Subcutaneous abdominal adipose tissue (tissue), 5 donors: ENCODE measurements at regions not wholly inside any gene's neighbourhood (a gene's known extent, or its start where the extent isn't known, plus 50 kb on each side); places are given as distances from the start of the nearest gene placed in this dataset.

Source experiments
- H3K27ac ChIP-seq: one replicate; pipeline ENCODE4 v1.7.0; 2013; ENCODE audit warnings: low read depth, mild to moderate bottlenecking, inconsistent platforms, low read length, moderate library complexity
- H3K27me3 ChIP-seq, 5 donors: one replicate each; pipeline ENCODE4 v1.7.0; 2013; ENCODE audit warnings: low read length in 5 of 5, inconsistent platforms in 1 of 5; ENCODE audit not compliant: control insufficient read depth in 5 of 5, insufficient read depth in 4 of 5
- H3K36me3 ChIP-seq, 5 donors: one replicate each; pipeline ENCODE4 v1.7.0; 2013; ENCODE audit warnings: low read length in 5 of 5; ENCODE audit not compliant: control insufficient read depth in 5 of 5, insufficient read depth in 5 of 5
- H3K4me1 ChIP-seq, 5 donors: one replicate each; pipeline ENCODE4 v1.7.0; 2013; ENCODE audit warnings: low read length in 5 of 5, mild to moderate bottlenecking in 3 of 5, moderate library complexity in 1 of 5; ENCODE audit not compliant: control insufficient read depth in 5 of 5, insufficient read depth in 5 of 5
- H3K4me3 ChIP-seq, 5 donors: one replicate each; pipeline ENCODE4 v1.7.0; 2013; ENCODE audit warnings: low read length in 5 of 5, low read depth in 1 of 5
- H3K9ac ChIP-seq, 5 donors: one replicate each; pipeline ENCODE4 v1.7.0; 2013; ENCODE audit warnings: low read length in 5 of 5, mild to moderate bottlenecking in 4 of 5, moderate library complexity in 3 of 5
- H3K9me3 ChIP-seq, 5 donors: one replicate each; pipeline ENCODE4 v1.7.0; 2013; ENCODE audit warnings: low read length in 5 of 5; ENCODE audit not compliant: control insufficient read depth in 5 of 5
- donor health status: healthy.
- donor health status: healthy.
- donor health status: healthy.
- donor health status: healthy.
- donor health status: healthy.

- H3K4me3 ChIP-seq, result no peak overlapping the region
- H3K27me3 ChIP-seq, result peaks cover 0 to 13% (median 8%) of the 10 kb centered on the region in 5 donors
- H3K9ac ChIP-seq, result no peak overlapping the region
- H3K4me1 ChIP-seq, result peaks cover 3 to 20% (median 12%) of the 10 kb centered on the region in 5 donors
- H3K27ac ChIP-seq, result no peak overlapping the region
- H3K9me3 ChIP-seq, result peaks cover 0 to 4% (median 0%) of the 10 kb centered on the region in 5 donors
- H3K36me3 ChIP-seq, result no peaks in the 10 kb centered on the region
Measured at GRCh38 chr2:121088251-121089165, 196.5 kb downstream of the TFCP2L1 start.

GRCh38 chr2:121089166-121089510 lies 195.9 kb downstream of the TFCP2L1 start:
- no peak overlapping the region for H3K4me3 ChIP-seq
- H3K27ac ChIP-seq, result no peak overlapping the region
- H3K36me3 ChIP-seq, result no peaks in the 10 kb centered on the region
- H3K27me3 ChIP-seq, result peaks cover 0 to 11% (median 8%) of the 10 kb centered on the region in 5 donors
- peaks cover 3 to 20% (median 12%) of the 10 kb centered on the region in 5 donors for H3K4me1 ChIP-seq
- H3K9ac ChIP-seq, result no peak overlapping the region
- H3K9me3 ChIP-seq, result peaks cover 0 to 4% (median 0%) of the 10 kb centered on the region in 5 donors

GRCh38 chr2:121090088-121090715 lies 194.8 kb downstream of the TFCP2L1 start:
- no peaks in the 10 kb centered on the region for H3K36me3 ChIP-seq
- H3K9ac ChIP-seq, result no peak overlapping the region
- H3K27ac ChIP-seq, result no peak overlapping the region
- peaks cover 3 to 20% (median 12%) of the 10 kb centered on the region in 5 donors for H3K4me1 ChIP-seq
- H3K9me3 ChIP-seq, result peaks cover 0 to 4% (median 0%) of the 10 kb centered on the region in 5 donors
- H3K27me3 ChIP-seq, result peaks cover 0 to 9% (median 6%) of the 10 kb centered on the region in 5 donors
- H3K4me3 ChIP-seq, result no peak overlapping the region

- Histone ChIP-seq H3K27me3 (peaks cover 0 to 10% (median 4%) of the 10 kb centered on the region in 5 donors), H3K4me1 (peaks cover 0 to 20% (median 12%) of the 10 kb centered on the region in 5 donors), H3K9ac (no peak overlapping the region), H3K9me3 (peaks cover 0 to 4% (median 0%) of the 10 kb centered on the region in 5 donors), H3K27ac (no peak overlapping the region), H3K36me3 (no peaks in the 10 kb centered on the region), H3K4me3 (no peak overlapping the region)
Measured at GRCh38 chr2:121092095-121092494, 192.9 kb downstream of the TFCP2L1 start.

GRCh38 chr2:121093692-121094091 lies 191.3 kb downstream of the TFCP2L1 start:
- Histone ChIP-seq H3K36me3 (no peaks in the 10 kb centered on the region), H3K4me1 (peaks cover 0 to 15% (median 11%) of the 10 kb centered on the region in 5 donors), H3K4me3 (no peak overlapping the region), H3K9ac (no peak overlapping the region), H3K27ac (no peak overlapping the region), H3K27me3 (peaks cover 3 to 11% (median 7%) of the 10 kb centered on the region in 5 donors), H3K9me3 (peaks cover 0 to 4% (median 0%) of the 10 kb centered on the region in 5 donors)

- Histone ChIP-seq H3K27ac (no peak overlapping the region), H3K9ac (no peak overlapping the region), H3K27me3 (peaks cover 3 to 11% (median 7%) of the 10 kb centered on the region in 5 donors), H3K9me3 (peaks cover 0 to 4% (median 0%) of the 10 kb centered on the region in 5 donors), H3K4me1 (peaks cover 0 to 11% (median 7%) of the 10 kb centered on the region in 5 donors), H3K4me3 (no peak overlapping the region), H3K36me3 (no peaks in the 10 kb centered on the region)
Measured at GRCh38 chr2:121094101-121094500, 190.9 kb downstream of the TFCP2L1 start.

GRCh38 chr2:121094845-121095244 lies 190.2 kb downstream of the TFCP2L1 start:
- H3K9me3 ChIP-seq, result peaks cover 0 to 4% (median 0%) of the 10 kb centered on the region in 5 donors
- H3K27ac ChIP-seq, result no peak overlapping the region
- peaks cover 0 to 4% (median 1%) of the 10 kb centered on the region in 5 donors for H3K4me1 ChIP-seq
- H3K4me3 ChIP-seq, result no peak overlapping the region
- H3K9ac ChIP-seq, result no peak overlapping the region
- H3K36me3 ChIP-seq, result no peaks in the 10 kb centered on the region
- peaks cover 3 to 11% (median 6%) of the 10 kb centered on the region in 5 donors for H3K27me3 ChIP-seq

GRCh38 chr2:121095257-121096080 lies 189.5 kb downstream of the TFCP2L1 start:
- peaks cover 3 to 11% (median 6%) of the 10 kb centered on the region in 5 donors for H3K27me3 ChIP-seq
- no peaks in the 10 kb centered on the region for H3K4me1 ChIP-seq
- no peak overlapping the region for H3K9ac ChIP-seq

GRCh38 chr2:121096611-121097010 lies 188.4 kb downstream of the TFCP2L1 start:
- Histone ChIP-seq H3K4me3 (no peak overlapping the region), H3K27ac (no peak overlapping the region), H3K27me3 (peaks cover 3 to 14% (median 9%) of the 10 kb centered on the region in 5 donors), H3K9ac (no peak overlapping the region), H3K36me3 (no peaks in the 10 kb centered on the region), H3K9me3 (peaks cover 0 to 4% (median 0%) of the 10 kb centered on the region in 5 donors), H3K4me1 (no peaks in the 10 kb centered on the region)

More at GRCh38 chr2:121095257-121096080, 189.5 kb downstream of the TFCP2L1 start:
- H3K9me3 ChIP-seq, result peaks cover 0 to 4% (median 0%) of the 10 kb centered on the region in 5 donors
- H3K27ac ChIP-seq, result no peak overlapping the region
- no peaks in the 10 kb centered on the region for H3K36me3 ChIP-seq
- H3K4me3 ChIP-seq, result no peak overlapping the region
